GM19351 (cell line): ENCODE measurements at regions not wholly inside any gene's neighbourhood (a gene's known extent, or its start where the extent isn't known, plus 50 kb on each side); places are given as distances from the start of the nearest gene placed in this dataset.

Source experiments
- ATAC-seq: cut with Tn5 transposase; IDR thresholded peaks from one replicate; pipeline ENCODE4 v1.9.1; 2021; ENCODE audit warnings: mild to moderate bottlenecking, moderate library complexity; ENCODE audit not compliant: unreplicated experiment

GRCh38 chr7:110322796-110323195, 768.1 kb upstream of the LRRN3 start:
- ATAC-seq, result no peak

- ATAC-seq, result no peak
These were observed 764.0 kb upstream of the LRRN3 start for GRCh38 chr7:110326966-110327365.

GRCh38 chr7:110336423-110336822, 754.5 kb upstream of the LRRN3 start:
- ATAC-seq, result no peak

DNA sequence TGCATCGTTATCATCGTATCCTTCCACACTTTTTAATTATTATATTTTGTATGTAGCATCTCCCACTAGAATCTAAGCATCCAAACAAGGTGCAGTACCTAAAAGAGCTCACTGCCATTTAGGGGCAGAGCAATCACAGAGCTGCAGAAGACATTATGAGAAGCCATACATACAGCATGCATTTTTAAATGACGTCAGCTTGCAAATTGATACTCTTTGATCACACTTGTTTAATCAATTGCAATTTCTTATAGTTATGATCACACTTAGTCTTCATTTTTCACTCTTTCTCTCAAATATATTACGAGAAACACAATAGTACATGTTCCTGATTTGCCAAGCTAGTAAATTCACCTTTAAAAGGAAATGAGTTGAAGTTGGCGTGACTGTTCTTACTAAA, 753.3 kb upstream of the LRRN3 start:
- ATAC-seq, result no peak

GRCh38 chr7:110347081-110347480, 743.8 kb upstream of the LRRN3 start:
- no peak for ATAC-seq

DNA sequence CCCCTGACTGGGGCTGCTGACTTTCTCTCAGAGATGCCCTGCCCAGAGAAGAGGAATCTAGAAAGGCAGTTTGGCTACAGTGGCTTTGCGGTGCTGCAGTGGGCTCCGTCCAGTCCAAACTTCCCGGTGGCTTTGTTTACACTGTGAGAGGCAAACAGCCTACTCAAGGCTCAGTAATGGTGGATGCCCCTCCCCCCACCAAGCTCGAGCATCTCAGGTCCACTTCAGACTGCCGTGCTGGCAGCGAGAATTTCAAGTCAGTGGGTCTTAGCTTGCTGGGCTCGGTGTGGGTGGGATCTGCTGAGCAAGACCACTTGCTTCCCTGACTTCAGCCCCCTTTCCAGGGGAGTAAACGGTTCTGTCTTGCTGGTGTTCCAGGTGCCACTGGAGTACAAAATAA, 734.5 kb upstream of the LRRN3 start:
- no peak for ATAC-seq

DNA sequence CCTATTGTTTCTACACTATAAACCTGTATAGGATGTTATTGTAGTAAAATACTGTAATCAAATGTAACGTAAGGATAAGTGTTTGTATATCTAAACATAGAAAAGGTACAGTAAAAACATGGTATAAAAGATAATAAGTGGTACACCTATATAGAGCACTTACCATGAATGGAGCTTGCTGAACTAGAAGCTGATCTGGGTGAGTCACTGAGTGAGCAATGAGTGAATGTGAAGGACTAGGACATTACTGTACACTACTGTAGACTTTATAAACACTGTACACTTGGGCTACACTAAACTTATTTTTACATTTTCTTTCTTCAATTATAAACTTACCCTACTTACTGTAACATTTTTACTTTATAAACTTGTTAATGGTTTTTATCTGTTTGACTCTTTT, 732.9 kb upstream of the LRRN3 start:
- ATAC-seq, result no peak

DNA sequence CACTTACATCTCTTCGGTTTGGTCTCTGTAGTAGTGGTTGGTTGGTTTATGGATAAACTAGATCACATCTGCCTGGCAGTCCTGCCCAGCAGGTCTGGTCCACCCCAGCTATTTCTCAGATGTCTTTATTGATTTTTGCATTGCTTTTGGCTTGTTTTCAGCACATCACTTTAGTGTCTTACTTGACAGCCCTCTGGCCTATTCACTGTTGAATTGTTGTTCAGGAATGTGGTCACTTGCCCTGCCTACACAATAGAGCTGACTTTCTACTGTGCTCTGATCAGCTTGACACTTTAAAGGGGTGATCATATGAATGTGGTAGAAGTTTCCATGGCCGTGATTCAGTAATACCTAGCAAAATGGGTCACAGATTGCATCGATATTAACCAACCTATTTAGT, 719.2 kb upstream of the LRRN3 start:
- ATAC-seq, result no peak

GRCh38 chr7:110372685-110373084, 718.2 kb upstream of the LRRN3 start:
- no peak for ATAC-seq

- no peak for ATAC-seq
These were observed 717.5 kb upstream of the LRRN3 start for GRCh38 chr7:110373416-110373815.

GRCh38 chr7:110373859-110374258, 717.1 kb upstream of the LRRN3 start:
- no peak for ATAC-seq

DNA sequence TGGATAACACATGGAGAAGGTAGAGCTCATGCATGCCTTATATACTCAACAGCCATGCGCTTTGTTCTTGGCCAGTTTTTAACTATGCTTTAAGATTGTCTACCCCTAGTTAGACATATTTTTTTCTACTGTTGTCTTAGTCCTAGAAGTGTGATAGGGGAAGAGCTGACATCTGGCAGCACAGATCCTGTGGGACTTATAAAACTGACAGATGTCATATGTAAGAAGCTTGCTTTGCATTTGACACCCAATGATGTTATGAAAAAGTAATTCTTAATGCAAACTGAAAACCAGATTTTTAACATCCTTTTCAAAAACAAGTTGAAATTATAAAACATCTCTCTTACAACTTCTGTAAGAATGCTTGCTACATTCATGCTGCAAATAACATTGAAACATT, 715.9 kb upstream of the LRRN3 start:
- ATAC-seq, result no peak

GRCh38 chr7:110382736-110383135, 708.2 kb upstream of the LRRN3 start:
- ATAC-seq, result no peak

DNA sequence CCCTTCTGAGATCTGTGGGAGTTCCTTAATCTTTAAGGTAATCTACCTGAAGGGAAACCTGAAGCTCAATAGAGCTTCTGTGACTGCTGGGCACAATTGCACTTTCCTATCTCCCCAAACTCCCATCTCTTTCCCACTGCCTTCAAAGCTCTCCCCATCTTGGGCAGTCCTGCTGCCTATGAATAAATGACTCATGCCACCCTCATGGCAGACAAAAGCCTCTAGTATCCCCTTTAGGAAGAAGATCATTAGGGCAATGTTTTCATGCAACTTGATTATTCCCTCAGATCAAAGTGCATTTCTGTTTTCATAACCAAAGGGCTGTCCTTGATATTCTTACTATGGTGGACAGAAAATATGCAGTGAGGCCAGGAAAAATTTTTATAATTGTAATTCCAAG, 704.9 kb upstream of the LRRN3 start:
- ATAC-seq, result no peak

- ATAC-seq, result no peak
These were observed 704.0 kb upstream of the LRRN3 start for GRCh38 chr7:110386913-110387312.

- no peak for ATAC-seq
These were observed 703.2 kb upstream of the LRRN3 start for GRCh38 chr7:110387689-110388088.

GRCh38 chr7:110388457-110388856, 702.5 kb upstream of the LRRN3 start:
- ATAC-seq, result no peak

DNA sequence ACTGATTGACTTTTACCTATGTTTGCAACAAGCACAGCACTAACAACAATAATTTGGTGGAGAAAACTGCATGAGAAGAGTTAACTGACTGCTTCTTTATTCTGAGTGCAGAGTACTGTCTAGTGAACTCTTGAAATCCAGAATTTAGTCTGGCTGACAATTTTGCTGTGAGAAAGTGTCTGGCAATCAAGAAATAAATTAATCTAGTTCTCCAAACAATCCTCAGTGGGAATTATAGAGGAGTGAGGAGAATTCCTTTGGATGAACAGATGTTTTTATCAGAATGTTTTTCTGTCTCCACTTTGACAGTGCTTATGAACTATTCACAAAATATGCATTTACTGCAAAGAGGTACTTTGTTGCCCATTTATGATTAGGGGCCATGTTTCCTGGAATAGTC, 694.9 kb upstream of the LRRN3 start:
- no peak for ATAC-seq

DNA sequence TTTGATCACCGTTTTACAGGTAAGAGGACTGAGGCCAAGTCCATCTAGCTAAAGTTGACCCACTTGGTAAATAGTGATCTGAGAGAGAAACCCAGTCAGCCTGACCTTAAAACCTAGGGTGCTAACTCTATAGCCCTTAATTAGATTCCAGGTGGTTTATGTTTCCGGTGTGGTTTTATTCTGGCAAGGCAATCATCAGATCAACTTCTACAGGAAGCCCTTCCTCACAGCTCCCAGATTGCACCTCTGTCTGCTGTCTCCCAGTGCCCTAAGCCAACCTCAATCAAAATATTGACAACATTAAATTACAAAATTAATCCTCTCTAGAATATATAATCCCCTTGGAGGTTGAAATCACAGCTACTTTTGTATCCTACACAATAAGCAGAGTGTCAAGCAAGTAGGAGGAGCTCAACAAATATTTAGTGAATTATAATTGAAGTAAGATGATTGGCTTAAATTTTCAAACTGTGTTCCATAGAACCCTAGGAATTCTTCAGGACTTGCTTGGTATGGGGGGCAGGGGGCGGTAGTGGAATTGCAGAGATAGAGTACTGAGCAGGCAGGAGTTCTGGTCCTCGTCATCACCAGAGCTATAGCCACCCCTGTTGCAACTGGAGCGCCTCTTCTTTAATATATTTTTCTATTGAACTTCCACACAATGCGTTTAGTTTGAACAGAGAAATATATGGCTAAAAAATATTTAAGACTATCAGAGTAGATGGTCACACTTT, 692.8 kb upstream of the LRRN3 start:
- ATAC-seq, result no peak

GRCh38 chr7:110399421-110399820, 691.5 kb upstream of the LRRN3 start:
- ATAC-seq, result no peak

- no peak for ATAC-seq
These were observed 690.5 kb upstream of the LRRN3 start for GRCh38 chr7:110400411-110400810.

DNA sequence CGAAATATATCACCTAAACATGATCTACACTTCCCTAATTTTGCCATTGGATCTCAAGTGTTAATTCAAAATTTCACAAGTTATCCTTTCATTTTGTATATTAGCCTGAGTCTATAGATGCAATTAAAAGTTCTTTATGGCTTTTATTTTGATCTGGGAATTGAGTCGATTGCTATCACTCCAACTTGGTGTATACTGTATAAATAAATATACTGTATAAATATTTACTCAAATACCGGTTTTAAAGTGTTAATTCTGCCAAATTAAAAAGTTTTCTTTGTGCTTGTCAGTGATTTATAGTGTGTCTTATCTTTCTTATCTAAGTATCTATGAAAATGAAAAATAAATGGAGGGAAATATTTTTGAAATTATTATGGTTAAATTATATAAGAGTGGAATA, 683.7 kb upstream of the LRRN3 start:
- no peak for ATAC-seq

- no peak for ATAC-seq
These were observed 683.2 kb upstream of the LRRN3 start for GRCh38 chr7:110407706-110408105.
